IPS-18a (cell line): ENCODE measurements at regions not wholly inside any gene's neighbourhood (a gene's known extent, or its start where the extent isn't known, plus 50 kb on each side); places are given as distances from the start of the nearest gene placed in this dataset.

Source experiments
- H3K27ac ChIP-seq: one replicate; pipeline ENCODE4 v1.5.1; 2013; ENCODE audit warnings: low read length
- H3K27me3 ChIP-seq: one replicate; pipeline ENCODE4 v1.6.1; 2013; ENCODE audit warnings: mild to moderate bottlenecking, low read length; ENCODE audit not compliant: control insufficient read depth, insufficient read depth
- H3K36me3 ChIP-seq: one replicate; pipeline ENCODE4 v1.6.1; 2013; ENCODE audit warnings: low read depth, low read length; ENCODE audit not compliant: control insufficient read depth
- H3K4me1 ChIP-seq: one replicate; pipeline ENCODE4 v1.6.1; 2013; ENCODE audit warnings: low read depth, low read length; ENCODE audit not compliant: control insufficient read depth
- H3K4me3 ChIP-seq: one replicate; pipeline ENCODE4 v1.5.1; 2013; ENCODE audit warnings: low read length
- H3K9ac ChIP-seq: one replicate; pipeline ENCODE4 v1.6.1; 2013; ENCODE audit warnings: mild to moderate bottlenecking, low read length, moderate library complexity
- H3K9me3 ChIP-seq: one replicate; pipeline ENCODE4 v1.6.1; 2013; ENCODE audit warnings: low read depth, low read length; ENCODE audit not compliant: control insufficient read depth

DNA sequence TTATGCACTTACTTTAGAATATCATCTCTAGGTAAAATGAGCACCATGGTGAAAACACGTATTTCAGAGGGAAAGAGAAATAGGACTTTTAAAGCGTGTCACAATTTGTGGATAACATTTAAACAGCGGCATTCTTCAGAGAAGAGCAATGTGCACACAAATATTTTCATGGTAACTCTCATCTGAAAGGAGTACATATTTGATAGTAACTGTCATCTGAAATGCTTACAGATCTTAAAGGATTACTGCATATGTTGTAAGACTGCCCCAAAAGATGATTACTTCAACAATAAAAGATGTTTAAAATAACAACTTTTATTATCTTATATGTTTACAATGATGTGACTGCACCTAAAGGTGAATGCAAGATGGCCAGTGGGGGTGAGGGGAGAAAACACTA lies 408.8 kb downstream of the PLA2G4A start:
- Histone ChIP-seq H3K27ac (no peak overlapping the region), H3K36me3 (no peaks in the 10 kb centered on the region), H3K4me1 (peaks cover 4% of the 10 kb centered on the region), H3K9ac (no peak overlapping the region), H3K27me3 (no peaks in the 10 kb centered on the region), H3K9me3 (no peaks in the 10 kb centered on the region), H3K4me3 (no peak overlapping the region)

DNA sequence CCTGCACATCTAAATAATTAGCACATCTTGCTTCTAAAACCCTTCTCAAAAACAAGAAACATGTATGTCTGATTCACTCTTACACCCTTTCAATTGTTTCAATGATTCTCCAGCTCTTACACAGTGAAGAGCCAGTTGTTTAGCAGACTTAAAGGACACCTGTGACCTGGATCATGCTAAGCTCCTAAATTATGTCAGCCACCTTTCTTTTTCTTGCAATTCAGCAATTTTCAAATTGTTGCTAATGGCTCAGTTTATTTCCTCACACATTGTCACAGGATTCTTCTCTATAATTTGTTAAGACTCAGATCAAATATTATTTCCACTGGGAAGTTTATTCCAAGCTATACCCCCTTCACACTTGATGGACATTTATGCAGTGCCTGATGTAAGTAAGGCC lies 413.2 kb downstream of the PLA2G4A start:
- Histone ChIP-seq H3K9ac (no peak overlapping the region), H3K27ac (no peak overlapping the region), H3K36me3 (no peaks in the 10 kb centered on the region), H3K4me1 (peaks cover 6% of the 10 kb centered on the region), H3K9me3 (no peaks in the 10 kb centered on the region), H3K27me3 (no peaks in the 10 kb centered on the region), H3K4me3 (no peak overlapping the region)

DNA sequence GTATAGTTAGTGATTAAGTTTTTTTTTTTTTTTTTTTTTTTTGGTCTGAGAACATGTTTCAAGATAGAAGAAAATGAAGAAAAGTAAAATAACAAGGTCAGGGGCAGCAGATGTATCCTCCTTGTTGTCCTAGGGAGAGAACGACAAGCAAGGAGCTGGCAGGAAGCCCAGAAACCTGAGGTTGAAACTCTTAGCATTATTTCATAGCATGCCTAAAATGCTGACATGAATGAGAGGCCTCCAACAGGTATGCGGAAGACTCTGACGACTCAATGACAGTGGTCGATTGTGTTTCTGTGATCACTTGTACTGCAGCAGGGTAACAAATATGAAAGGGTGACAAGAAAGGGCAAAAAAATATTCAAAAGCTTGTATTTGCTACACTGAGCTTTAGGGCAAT lies 415.9 kb downstream of the PLA2G4A start:
- H3K9ac ChIP-seq = no peak overlapping the region
- no peaks in the 10 kb centered on the region for H3K9me3 ChIP-seq
- H3K27ac ChIP-seq = no peak overlapping the region
- peaks cover 6% of the 10 kb centered on the region for H3K4me1 ChIP-seq
- H3K27me3 ChIP-seq = no peaks in the 10 kb centered on the region
- H3K4me3 ChIP-seq = no peak overlapping the region
- no peaks in the 10 kb centered on the region for H3K36me3 ChIP-seq

DNA sequence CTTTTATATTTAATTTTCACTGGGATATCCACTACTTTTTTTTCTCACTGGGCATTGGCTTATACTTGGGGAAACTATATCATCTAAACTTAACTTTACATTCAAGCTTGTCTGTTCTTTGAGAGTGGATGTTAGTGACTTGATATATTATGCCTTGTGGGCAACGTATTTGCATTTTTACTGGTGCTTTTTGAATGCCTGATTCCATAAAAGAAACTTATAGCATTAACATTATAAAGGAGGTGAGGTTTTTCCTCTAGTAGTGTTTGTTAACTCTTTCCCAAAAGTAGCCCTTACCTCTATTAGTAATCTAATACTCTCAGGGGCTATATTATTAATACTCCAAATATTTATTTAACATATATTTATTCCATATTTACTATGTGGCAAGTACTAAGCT lies 416.5 kb downstream of the PLA2G4A start:
- Histone ChIP-seq H3K36me3 (no peaks in the 10 kb centered on the region), H3K27ac (no peak overlapping the region), H3K4me1 (peaks cover 6% of the 10 kb centered on the region), H3K9ac (no peak overlapping the region), H3K9me3 (no peaks in the 10 kb centered on the region), H3K4me3 (no peak overlapping the region), H3K27me3 (no peaks in the 10 kb centered on the region)

DNA sequence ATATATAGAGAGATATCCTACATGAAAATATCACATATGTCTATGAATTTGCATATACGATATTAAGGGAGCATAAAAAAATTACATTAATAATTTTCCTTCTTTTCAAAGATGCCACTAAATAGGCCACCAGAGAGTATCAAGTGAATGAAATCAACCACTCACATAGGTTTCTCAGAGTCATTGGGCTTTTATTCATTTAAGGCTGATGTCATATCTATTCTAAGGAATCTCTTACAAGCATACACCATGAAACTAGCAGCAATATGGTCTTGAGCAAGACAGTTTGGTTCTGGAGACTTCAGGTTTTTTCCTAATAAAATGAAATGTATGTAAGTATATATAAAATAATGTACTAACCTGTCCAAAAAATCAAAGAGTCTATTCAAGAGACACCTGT lies 420.4 kb downstream of the PLA2G4A start:
- Histone ChIP-seq H3K27ac (no peak overlapping the region), H3K4me3 (no peak overlapping the region), H3K9me3 (no peaks in the 10 kb centered on the region), H3K9ac (no peak overlapping the region), H3K36me3 (no peaks in the 10 kb centered on the region), H3K4me1 (peaks cover 6% of the 10 kb centered on the region), H3K27me3 (no peaks in the 10 kb centered on the region)

DNA sequence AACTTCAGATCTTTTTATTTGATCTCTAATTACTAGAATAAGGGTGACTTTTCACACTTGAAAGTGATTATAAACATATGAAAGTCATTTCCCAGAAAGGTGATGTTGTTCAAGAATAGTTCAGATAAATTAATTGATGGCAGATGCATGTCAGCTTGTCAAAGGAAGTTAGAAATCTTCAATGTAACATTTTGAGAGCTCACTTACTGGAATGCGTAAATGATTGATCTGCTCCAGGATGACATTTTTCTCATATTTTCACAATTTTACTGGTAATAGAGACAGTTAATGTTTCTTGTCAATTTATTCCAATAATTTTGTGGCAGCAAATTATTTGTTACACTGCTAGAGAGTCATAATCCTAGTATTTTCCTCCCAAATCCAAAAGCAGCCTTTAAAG lies 424.2 kb downstream of the PLA2G4A start:
- H3K9ac ChIP-seq = no peak overlapping the region
- H3K27ac ChIP-seq = no peak overlapping the region
- no peaks in the 10 kb centered on the region for H3K27me3 ChIP-seq
- no peak overlapping the region for H3K4me3 ChIP-seq
- no peaks in the 10 kb centered on the region for H3K9me3 ChIP-seq
- H3K36me3 ChIP-seq = no peaks in the 10 kb centered on the region
- no peaks in the 10 kb centered on the region for H3K4me1 ChIP-seq

DNA sequence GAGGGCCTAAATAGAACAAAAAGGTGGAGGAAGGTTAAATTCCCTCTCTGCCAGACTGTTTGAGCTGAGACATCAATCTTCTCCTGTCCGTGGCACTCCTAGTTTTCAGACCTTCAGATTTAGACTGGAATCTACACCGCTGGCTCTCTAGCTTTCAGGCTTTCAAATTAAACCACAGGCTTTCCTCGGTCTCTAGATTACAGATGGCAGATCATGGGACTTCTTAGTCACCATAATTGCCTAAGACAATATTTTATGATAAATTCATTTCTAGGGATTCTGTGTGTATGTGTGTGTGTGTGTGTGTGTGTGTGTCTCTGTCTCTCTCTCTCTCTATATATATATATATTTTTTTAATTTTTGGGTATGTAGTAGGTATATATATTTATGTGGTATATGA lies 428.7 kb downstream of the PLA2G4A start:
- H3K4me3 ChIP-seq = no peak overlapping the region
- no peak overlapping the region for H3K27ac ChIP-seq
- no peaks in the 10 kb centered on the region for H3K27me3 ChIP-seq
- H3K4me1 ChIP-seq = no peaks in the 10 kb centered on the region
- no peak overlapping the region for H3K9ac ChIP-seq
- no peaks in the 10 kb centered on the region for H3K36me3 ChIP-seq
- H3K9me3 ChIP-seq = no peaks in the 10 kb centered on the region

DNA sequence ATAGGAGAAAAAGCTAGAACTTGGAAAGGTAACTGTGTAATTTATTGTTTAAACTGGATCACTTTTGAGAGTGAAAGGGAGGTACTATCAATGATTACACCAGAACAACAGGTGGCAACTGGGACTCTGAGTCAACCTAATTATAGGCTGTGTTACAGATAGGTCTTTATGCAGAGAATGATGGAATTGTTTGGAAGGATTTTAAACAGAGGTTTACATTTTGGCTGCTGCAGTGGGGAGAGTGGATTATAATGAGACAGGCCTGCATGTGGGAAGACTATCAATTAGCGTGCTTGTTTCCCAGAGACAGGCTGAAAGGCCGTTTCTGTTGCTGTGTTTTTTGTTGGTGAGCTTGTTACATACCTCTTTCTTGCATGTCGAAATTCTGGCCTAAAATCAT lies 432.9 kb downstream of the PLA2G4A start:
- Histone ChIP-seq H3K27ac (no peak overlapping the region), H3K4me3 (no peak overlapping the region), H3K36me3 (no peaks in the 10 kb centered on the region), H3K4me1 (no peaks in the 10 kb centered on the region), H3K9ac (no peak overlapping the region), H3K27me3 (no peaks in the 10 kb centered on the region), H3K9me3 (no peaks in the 10 kb centered on the region)

DNA sequence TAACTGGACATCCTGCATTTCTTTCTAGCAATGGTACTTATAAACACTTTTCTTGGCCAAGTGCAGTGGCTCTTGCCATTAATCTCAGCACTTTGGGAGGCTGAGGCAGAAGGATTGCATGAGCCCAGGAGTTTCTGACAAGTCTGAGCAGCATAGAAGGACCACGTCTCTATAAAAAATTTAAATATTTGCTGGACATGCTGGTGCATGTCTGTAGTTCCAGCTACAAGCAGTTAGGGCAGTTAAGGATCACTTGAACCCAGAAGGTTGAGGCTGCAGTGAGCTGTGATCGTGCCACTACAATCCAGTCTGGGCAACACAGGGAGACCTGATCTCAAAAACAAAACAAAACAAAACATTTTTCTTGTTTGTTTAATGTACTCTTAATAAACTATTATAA lies 434.0 kb downstream of the PLA2G4A start:
- no peaks in the 10 kb centered on the region for H3K4me1 ChIP-seq
- H3K9me3 ChIP-seq = no peaks in the 10 kb centered on the region
- H3K9ac ChIP-seq = no peak overlapping the region
- H3K36me3 ChIP-seq = no peaks in the 10 kb centered on the region
- no peak overlapping the region for H3K4me3 ChIP-seq
- H3K27ac ChIP-seq = no peak overlapping the region
- no peaks in the 10 kb centered on the region for H3K27me3 ChIP-seq

DNA sequence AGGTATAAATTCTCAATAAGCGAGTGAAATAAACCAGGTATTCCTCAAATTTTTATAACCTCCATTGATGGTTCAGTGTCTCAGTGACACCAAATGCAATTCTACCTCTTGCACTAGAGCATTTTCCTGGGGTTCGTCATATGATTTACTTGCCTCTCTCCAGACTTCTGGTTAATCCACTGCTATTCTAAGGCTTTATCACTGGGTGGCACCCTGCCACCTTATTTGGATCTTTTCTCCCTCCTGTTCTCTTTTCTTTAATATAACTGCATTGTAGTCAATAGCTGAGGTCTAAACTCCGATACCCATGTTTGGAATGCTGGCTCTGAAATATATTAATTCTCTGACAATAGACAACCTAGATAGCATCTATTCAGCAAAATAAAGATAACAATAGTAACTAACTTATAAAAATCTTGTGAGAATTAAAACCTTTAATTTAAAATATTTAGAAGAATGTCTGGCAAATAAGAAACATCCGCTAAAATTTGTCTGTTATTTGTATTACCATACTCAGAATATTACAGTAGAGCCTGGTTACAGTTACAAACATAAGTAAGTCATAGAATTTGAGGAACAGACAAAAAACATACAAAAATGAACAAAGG lies 436.4 kb downstream of the PLA2G4A start:
- Histone ChIP-seq H3K4me1 (no peaks in the 10 kb centered on the region), H3K27me3 (no peaks in the 10 kb centered on the region), H3K9me3 (no peaks in the 10 kb centered on the region), H3K36me3 (no peaks in the 10 kb centered on the region), H3K4me3 (no peak overlapping the region), H3K9ac (no peak overlapping the region), H3K27ac (no peak overlapping the region)

DNA sequence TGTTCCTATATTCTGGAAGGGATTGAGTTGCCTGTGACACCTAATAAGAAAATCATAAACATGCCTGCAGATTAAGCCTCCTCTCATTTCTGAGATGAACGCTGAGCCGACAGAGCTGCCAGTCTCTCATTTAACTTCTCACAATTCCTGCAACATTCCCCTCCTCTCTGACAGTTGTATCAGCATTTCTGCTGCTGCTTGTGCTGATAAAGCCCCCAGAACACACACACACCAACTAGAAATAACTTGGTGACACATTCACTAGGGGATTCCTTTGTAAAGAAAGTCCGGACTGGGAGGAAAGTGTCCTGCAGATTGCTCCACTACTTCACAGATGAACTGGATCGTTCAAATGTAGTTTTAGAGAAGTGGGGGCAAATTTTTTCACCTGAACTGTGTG lies 437.3 kb downstream of the PLA2G4A start:
- no peak overlapping the region for H3K4me3 ChIP-seq
- no peaks in the 10 kb centered on the region for H3K4me1 ChIP-seq
- H3K9me3 ChIP-seq = no peaks in the 10 kb centered on the region
- H3K27me3 ChIP-seq = no peaks in the 10 kb centered on the region
- H3K27ac ChIP-seq = no peak overlapping the region
- H3K9ac ChIP-seq = no peak overlapping the region
- H3K36me3 ChIP-seq = no peaks in the 10 kb centered on the region

DNA sequence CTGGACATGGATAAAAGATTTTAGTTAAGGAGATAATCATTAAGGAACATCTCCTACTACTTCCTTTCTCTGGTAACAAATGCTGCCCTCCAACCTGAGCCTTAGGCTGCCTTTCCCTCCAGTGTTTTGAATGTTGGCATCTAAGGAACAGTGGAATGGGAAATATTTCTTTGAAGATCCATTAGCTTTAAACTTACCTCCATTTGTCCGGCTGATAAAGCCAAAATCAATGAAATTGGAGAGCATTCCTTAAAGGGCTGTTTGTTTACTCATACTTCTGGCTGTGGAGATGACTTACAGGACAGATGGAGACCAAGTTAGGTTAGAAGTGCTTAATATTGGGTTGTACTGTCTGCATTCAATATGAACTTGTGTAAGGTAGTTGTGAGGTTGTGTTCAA lies 439.1 kb downstream of the PLA2G4A start:
- no peaks in the 10 kb centered on the region for H3K36me3 ChIP-seq
- no peaks in the 10 kb centered on the region for H3K4me1 ChIP-seq
- no peak overlapping the region for H3K9ac ChIP-seq
- H3K9me3 ChIP-seq = no peaks in the 10 kb centered on the region
- H3K4me3 ChIP-seq = no peak overlapping the region
- no peaks in the 10 kb centered on the region for H3K27me3 ChIP-seq
- no peak overlapping the region for H3K27ac ChIP-seq
